ENCODE measurements at regions not wholly inside any gene's neighbourhood (a gene's known extent, or its start where the extent isn't known, plus 50 kb on each side); places are given as distances from the start of the nearest gene placed in this dataset.

DNA sequence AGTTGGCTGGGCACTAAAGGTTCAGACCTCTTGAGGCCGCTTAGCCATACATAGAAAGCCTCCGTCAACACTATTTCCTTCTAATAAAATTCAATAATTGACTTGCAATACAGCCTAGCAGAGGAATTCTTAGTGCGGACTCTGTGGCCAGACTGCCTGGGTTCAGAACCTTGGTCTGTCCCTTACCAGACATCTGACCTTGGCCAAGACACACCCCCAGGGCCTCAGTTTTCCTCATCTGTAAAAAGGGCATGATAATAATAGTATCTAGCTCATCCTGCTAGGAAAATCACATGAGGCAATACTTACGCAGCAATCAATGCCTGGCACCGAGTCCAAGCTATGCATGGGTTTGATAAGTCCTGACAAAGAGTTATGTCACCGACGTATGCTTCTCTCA is 148.2 kb upstream of the SOD1 start:
- TF ChIP-seq, protein P1, sequence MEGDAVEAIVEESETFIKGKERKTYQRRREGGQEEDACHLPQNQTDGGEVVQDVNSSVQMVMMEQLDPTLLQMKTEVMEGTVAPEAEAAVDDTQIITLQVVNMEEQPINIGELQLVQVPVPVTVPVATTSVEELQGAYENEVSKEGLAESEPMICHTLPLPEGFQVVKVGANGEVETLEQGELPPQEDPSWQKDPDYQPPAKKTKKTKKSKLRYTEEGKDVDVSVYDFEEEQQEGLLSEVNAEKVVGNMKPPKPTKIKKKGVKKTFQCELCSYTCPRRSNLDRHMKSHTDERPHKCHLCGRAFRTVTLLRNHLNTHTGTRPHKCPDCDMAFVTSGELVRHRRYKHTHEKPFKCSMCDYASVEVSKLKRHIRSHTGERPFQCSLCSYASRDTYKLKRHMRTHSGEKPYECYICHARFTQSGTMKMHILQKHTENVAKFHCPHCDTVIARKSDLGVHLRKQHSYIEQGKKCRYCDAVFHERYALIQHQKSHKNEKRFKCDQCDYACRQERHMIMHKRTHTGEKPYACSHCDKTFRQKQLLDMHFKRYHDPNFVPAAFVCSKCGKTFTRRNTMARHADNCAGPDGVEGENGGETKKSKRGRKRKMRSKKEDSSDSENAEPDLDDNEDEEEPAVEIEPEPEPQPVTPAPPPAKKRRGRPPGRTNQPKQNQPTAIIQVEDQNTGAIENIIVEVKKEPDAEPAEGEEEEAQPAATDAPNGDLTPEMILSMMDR (conservative IDR thresholded peaks at IDR 0.05; ENCODE audit: low read depth, low read length) = no peak
- no peak for TF ChIP-seq EZH2 (IDR thresholded peaks at IDR 0.05; ENCODE audit: borderline replicate concordance, low read depth, low read length, poor library complexity, severe bottlenecking)
